Activated T-helper 1 cell treated with Interleukin-2 at 50 U/mL for 16 hours (primary cell): ENCODE measurements at regions not wholly inside any gene's neighbourhood (a gene's known extent, or its start where the extent isn't known, plus 50 kb on each side); places are given as distances from the start of the nearest gene placed in this dataset.

Source experiments
- DNase-seq: peaks from one replicate; pipeline ENCODE4 v3.0.0-alpha.2; 2020; ENCODE audit warnings: low read depth

GRCh38 chr7:131188367-131189339 is 139.0 kb upstream of the MKLN1 start:
- peak; percentile 17 for DNase-seq

GRCh38 chr7:131189488-131189887 is 138.2 kb upstream of the MKLN1 start:
- DNase-seq = no peak

DNA sequence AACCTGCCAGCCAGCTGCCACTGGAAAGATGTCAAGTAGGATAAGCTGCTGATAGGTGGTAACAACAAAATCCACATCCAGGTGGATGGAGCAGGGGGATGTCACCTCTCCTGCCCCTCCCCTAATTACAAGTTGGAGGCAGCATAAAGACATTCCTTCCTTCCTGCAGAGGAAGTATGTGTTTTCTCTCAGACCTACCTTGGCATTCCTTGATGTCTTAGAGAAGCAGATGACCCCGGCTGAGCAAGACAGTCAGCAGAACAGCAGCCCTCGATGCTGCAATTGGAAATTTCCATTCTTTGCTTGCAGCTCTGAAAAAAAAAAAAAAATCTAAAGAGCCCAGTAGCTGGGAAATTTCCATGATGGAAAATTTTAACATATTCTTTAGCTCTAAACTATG is 137.5 kb upstream of the MKLN1 start:
- no peak for DNase-seq

- DNase-seq = no peak
Measured at GRCh38 chr7:131190581-131190980, 137.1 kb upstream of the MKLN1 start.

DNA sequence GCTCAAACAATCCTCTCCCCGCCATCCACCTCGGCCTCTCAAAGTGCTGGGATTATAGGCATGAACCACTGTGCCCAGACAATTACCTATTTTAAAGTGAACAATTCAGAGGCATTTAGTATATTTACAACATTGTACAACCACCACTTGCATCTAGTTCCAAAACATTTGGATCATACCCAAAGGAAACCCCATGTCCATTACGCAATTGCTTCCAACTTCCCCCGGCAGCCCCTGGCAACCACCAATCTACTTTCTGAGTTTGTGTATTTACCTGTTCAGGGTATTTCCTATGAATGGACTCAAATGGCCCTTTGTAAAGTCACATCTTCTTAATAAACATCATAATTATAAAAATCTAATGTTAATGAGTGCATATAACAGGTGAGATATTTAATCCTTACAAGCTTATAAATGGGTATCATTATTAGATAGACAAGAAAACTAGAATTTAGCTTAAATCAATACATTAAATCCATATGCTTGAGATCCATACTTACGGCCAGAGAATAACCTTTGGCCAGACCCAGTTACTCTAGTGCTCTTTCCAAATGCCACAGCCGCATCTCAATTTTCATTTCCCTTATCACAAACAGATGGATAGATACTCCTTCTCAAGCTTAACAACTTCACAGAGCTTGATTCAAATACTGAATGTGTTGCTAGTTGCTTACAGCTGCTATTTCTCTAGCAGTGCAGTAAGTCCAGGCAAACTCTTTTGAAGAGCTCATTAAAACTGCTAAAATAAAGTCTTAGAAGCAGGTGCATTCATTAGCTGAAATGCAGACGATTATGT is 133.4 kb upstream of the MKLN1 start:
- no peak for DNase-seq

DNA sequence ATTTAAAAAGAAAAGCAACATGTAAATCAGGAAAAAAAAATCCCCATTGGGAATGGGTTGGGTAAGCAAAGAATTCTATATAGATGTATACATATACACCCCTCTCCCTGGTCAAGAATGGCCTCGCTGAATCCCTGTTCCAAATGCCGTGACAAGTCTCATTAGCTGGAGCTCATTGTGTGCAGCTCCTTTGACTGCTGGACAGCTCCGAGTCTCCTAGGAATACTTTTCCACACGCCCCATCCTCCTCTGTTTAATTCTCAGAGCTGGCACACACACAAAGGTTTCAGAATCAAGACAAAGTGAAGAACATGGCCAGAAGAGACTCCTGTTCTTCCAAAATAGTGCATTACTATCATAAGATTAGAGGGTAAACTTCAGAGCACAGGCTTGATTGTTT is 130.9 kb upstream of the MKLN1 start:
- DNase-seq = no peak

- DNase-seq = no peak
Measured at GRCh38 chr7:131197920-131198615, 129.6 kb upstream of the MKLN1 start.

DNA sequence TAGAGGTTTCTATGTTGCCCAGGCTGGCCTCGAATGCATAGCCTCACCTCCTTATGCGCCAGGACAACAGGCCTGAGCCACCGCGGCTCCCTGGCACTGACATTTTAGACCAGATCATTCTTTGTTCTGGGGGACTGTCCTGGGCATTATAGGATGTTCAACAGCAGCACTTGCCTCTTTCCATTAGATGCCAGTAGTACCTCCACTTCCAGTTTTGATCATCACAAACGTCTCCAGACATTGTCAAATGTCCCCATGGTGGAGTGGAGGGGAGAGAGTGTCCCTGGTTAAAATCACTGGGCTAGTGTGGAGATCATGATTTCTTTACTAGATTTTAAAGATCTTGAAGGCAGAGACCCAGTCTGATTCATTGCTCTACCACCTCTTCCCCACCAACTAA is 125.2 kb upstream of the MKLN1 start:
- no peak for DNase-seq

GRCh38 chr7:131203291-131203976 is 124.2 kb upstream of the MKLN1 start:
- DNase-seq = no peak

DNA sequence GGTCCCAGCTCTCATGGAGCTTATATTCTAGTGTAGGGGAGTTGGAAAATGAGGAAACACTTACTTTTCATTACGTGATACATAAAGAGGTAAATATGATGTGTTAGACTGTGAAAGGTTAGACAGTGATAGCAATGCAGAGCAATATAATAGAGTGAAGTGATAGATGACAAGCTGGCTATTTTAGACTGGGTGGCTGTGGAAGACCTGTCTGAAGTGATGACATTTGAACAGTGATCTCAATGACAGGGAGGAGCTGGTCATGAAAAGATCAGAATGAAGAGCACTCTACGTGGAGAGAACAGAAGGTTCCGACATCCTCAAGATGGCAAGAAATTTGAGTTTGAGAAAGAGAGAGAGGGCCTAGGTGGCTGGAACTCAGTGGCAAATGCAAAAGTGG is 118.9 kb upstream of the MKLN1 start:
- no peak for DNase-seq

GRCh38 chr7:131210618-131211017 is 117.1 kb upstream of the MKLN1 start:
- DNase-seq = no peak

GRCh38 chr7:131211500-131211899 is 116.2 kb upstream of the MKLN1 start:
- no peak for DNase-seq

DNA sequence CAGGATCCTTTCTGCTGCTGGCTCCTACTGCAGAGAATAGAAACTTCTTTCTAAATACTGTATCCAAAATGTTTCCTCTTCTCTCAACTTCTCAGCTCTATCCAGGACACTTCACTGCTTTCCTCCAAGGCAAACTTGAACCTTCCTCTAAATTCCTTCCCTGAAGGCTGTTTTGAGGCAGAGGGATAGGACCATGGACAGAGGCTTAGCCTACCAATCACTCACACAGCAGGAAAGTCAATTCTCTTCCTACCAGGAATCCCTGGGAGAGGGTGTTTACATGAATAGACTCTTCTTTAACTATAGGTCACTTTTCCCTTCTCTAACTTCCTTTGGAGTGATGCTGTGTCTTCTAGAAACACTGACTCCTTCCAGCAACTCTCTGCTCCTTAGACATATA is 115.6 kb upstream of the MKLN1 start:
- DNase-seq = no peak

DNA sequence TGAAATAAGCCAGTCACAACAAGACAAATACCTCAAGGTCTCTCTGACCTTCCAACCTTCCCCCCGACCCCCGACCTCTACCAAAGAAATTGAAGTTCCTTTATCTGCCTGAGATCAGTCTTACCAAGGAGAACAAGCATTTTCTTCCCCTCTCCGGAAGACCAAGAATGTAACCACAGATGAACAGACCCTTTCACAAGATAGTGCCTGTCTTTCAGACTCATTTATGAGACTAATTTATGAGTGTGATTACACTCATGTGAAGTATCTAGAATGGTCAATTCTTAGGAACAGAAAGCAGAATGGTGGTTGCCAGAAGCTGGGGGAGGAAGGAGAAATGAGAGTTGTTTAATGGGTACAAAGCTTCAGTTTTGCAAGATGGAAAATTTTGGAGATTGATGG is 108.9 kb upstream of the MKLN1 start:
- DNase-seq = no peak

- DNase-seq = no peak
Measured at GRCh38 chr7:131219312-131220041, 108.2 kb upstream of the MKLN1 start.

DNA sequence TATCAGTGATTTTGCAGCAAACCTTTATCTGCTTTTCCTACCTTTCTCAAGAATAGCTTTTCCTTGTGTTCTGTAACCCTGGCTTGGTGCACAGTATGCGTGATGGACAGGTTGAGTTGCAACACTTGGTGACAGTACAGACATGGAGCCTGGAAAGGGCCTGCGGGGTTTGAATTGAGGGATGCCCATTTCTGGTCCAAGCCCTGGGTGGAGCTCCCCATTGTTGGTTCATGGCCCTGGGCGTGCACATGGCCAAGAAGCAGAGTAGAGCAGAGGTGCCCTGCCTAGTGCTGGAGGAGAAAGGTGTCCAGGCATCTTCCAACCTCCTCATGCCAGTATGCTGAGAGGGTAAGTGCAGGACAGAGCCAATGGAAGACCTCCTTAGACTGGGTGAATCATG is 106.6 kb upstream of the MKLN1 start:
- no peak for DNase-seq

GRCh38 chr7:131222171-131222570 is 105.5 kb upstream of the MKLN1 start:
- no peak for DNase-seq

GRCh38 chr7:131223151-131223550 is 104.5 kb upstream of the MKLN1 start:
- DNase-seq = no peak

- DNase-seq = no peak
Measured at GRCh38 chr7:131224996-131225395, 102.7 kb upstream of the MKLN1 start.

GRCh38 chr7:131225619-131226513 is 101.8 kb upstream of the MKLN1 start:
- no peak for DNase-seq
